CMK (cell line): ENCODE measurements at regions not wholly inside any gene's neighbourhood (a gene's known extent, or its start where the extent isn't known, plus 50 kb on each side); places are given as distances from the start of the nearest gene placed in this dataset.

Source experiments
- DNase-seq: peaks from one replicate; pipeline ENCODE4 v3.0.0-alpha.2; 2010; ENCODE audit warnings: low read depth

DNA sequence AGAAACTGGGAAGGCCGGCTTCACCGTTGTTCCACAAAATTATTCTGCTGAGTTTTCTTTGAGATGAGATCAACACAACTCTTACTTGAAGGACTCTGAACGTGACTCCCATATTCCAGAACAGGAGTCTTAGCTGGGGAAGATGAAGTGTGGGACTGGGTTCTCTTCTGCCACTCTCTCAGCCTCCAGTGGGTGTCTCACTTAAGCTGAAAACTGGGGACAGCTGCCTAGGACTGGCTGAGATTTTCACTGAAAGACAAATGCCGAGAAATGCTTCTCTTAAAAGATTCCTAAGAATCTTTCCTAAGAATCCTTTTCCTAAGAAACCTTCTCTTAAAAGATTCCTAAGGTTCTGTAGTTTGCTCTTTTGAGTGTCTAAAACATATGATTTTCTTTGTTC, 156.6 kb upstream of the LHCGR start:
- DNase-seq: no peak

GRCh38 chr2:48910961-48911360, 155.4 kb upstream of the LHCGR start:
- DNase-seq: no peak

DNA sequence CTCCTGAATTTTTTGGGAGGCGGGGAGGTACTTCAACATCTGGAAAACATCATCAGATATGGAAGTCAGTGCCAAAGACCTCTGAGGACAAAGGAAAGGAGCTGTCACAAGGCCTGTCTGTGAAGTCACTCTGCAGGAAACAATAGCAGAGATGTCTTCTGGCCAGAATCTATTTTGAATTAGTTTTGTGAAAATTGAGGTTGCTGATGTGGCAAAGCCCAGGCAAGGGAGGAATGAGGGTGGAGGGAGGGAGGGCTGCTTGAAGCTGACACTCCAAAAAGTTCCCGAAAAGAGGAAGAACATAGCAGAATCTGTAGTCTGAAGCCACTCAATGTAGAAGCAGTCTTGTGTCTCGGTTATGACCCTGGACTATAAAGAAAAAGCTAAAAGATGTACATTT, 151.1 kb upstream of the LHCGR start:
- DNase-seq: no peak

DNA sequence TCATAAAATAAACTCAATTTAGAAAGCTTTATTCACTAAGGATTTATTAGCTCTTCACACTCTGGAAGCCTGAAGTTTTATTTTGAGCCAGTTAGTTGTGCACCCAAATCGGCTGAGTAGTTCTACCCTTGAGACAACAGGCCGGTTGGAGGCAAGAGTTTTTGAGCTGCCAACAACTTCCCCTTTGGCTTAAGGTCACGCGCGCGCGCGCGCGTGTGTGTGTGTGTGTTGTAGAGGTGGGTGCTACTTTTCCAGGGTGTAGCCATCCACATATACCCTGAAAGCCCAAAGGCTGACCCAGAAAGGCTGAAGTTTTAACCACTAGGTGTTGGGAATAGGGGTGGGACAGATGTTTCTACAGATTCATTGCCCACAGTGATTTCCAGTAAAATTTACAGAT, 150.2 kb upstream of the LHCGR start:
- peak; percentile 7 for DNase-seq

DNA sequence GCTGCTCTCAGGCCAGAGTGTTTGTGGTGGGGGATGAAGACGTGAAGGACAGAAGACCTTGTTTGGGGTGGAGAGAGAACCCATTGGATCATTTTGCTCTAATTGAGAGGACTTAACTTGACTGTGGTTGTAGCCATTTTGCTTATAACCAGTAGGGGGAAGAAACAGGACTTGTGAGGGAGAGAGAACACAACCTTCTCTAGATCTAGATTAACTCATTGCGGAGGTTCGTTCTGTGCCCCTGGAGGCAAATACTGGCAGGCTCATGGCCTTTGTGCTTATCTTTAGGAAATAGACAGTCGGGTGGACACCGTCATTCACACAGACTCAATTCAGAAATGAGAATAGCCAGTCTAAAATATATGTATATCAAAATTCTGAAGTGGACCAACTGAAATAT, 147.0 kb upstream of the LHCGR start:
- peak; percentile 48 for DNase-seq

GRCh38 chr2:48901416-48901815, 145.9 kb upstream of the LHCGR start:
- DNase-seq: no peak

DNA sequence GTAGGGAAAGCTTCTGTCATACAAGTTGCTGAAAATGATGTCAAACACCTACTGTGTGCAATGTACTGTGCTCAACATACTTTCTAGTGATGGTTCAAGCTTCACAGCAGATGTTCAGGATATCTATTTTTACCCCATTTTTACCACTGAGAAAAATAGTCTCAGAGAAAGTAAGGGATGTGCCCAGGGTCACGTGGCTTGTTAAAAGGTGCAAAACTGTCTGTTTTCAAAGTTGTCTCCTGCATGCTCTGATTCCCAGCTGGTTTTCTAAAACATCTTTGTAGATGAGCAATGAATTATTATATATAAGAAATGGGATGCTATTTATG, 145.5 kb upstream of the LHCGR start:
- no peak for DNase-seq

DNA sequence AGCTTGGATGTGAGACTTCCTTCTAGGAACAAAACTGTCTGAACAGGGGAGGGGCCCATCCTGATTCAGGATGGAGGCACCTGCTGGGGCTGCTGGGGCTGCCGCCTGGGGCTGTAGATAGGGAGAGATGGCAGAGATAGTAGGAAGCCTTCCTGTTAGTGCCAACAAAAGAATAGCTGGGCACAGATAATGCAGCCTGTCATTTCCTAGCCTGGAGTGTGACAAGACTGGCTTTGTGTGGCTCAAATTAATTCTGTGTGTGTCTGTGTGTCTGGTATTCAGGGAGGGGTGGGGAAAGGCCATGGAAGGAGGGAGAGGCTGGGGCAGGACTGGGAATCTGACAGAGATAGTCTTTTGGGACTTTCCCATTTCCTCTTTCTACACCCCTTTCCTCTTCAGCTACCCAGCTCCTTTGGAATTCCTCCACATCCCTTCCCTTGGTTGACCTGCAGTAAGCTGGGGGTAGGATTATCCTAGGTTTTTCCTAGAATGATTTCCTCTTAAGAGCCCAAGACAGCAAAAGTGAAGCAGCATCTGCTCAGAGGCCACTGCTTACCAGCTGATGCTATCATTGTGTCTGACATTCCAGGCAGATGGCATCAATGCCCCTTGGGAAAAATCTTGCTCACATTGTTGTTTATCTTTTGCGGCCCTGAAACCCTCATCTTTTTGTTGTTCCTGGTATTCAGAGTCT, 144.9 kb upstream of the LHCGR start:
- peak; percentile 88 for DNase-seq

- no peak for DNase-seq
Observed at GRCh38 chr2:48896870-48897269, 141.3 kb upstream of the LHCGR start.

GRCh38 chr2:48890454-48891131, 135.1 kb upstream of the LHCGR start:
- DNase-seq: no peak

DNA sequence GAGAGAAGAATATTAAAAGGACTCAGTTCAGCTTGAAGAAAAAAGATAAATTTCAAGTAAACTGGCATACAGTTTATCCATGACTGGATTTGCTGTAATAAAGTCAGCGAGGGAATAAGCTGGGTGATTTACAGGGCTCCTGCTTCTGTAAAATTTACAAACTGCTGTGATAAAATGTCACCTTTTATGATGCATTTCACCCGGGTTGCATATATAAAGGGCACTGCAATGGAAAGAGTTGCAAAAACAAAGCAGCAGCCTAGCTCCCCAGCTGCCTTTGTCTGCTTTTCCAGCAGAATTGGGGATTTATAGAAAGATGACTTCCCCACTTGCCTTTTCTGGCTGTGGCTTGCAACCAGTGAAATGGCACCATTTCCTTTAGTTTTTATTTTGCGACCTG, 132.5 kb upstream of the LHCGR start:
- no peak for DNase-seq

- no peak for DNase-seq
Observed at GRCh38 chr2:48886919-48887318, 131.4 kb upstream of the LHCGR start.

DNA sequence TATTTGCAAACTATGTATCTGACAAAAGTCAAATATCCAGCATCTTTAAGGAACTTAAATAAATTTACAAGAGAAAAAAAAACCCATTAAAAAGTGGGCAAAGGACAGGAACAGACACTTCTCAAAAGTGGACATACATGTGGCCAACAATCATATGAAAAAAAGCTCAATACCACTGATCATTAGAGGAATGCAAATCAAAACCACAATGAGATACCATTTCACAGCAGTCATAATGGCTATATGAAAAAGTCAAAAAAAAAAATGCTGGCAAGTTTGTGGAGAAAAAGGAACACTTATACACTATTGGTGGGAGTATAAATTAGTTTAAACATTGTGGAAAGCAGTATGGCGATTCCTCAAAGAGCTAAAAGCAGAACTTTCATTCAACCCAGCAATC, 130.3 kb upstream of the LHCGR start:
- no peak for DNase-seq

- no peak for DNase-seq
Observed at GRCh38 chr2:48883661-48884060, 128.1 kb upstream of the LHCGR start.

DNA sequence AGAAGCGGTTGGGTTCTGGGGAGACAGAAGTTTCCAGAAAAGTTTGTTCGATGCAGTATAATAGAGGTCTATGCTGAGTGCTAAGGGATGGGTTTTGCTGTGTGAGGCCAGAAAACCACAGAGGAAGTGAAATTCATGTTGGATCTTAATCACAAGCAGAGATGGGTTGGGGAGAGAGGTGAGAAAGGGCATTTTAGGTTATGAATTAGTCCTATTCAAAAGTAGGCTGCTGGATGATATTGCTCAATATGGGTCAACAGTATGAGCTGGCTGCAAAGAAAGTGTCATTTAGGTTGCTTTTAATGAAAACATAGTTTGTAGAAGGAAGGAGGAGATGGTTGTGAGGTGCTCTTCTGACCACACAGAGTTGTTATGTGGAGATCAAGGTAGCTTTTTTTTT, 118.8 kb upstream of the LHCGR start:
- no peak for DNase-seq

- DNase-seq: no peak
Observed at GRCh38 chr2:48873666-48874065, 118.1 kb upstream of the LHCGR start.

- DNase-seq: no peak
Observed at GRCh38 chr2:48870942-48871341, 115.4 kb upstream of the LHCGR start.

DNA sequence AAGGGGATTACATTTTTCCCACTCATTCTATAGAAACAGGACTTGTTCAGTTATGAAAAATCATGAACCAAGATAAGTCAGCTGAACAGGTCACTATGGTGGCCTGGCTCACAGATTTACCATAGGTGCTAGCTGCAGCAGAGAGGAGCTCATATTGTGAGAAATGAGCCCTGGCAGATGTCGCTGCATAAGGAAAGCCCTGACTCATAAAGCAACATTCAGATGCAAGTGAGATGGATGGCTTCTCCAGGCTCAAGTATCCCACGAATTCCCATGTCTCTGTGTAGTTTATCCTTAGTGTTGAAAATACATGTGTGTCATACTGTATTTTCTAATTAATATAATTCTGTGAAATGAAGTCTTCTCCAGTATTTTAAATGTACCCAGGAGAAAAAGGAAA, 115.0 kb upstream of the LHCGR start:
- no peak for DNase-seq

GRCh38 chr2:48865704-48866103, 110.2 kb upstream of the LHCGR start:
- no peak for DNase-seq

DNA sequence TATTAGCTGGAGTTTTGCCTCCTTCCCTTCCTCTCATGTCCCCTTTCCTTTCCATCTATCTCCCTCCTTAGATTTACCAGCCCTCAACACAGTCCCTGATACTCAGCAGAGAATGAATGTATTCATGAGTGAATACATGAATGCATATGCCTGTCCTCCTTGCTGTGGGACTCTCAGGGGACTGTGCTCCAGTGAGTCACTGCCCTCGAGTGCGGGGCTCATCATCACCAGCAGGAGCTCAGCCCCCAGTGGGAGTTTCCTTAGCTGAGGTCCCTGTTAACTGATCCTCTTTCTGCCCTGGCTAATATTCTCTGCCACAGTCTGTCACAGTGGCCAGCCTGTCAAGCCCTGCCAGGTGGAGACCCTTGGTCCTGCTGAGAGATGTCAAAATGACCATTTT, 104.9 kb upstream of the LHCGR start:
- DNase-seq: no peak

GRCh38 chr2:48856657-48857056, 101.1 kb upstream of the LHCGR start:
- DNase-seq: no peak

DNA sequence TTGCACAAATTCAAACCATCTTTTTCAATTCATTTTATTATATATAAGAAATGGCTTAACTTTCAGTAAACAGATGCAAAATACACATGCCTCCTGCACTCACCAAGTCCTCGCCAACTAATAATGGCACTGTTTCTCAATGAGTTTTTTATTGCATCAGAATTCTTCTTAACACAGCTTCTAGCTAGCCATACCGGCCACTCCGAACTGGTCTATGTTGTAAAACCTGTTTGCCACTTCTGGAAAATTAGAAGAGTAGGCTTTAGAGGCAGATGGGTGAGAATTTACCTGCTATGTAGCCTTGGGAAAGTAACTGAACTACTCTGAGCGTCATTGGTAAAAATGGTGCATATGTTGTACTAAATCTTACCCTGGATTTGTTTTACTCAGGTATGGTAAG, 100.6 kb upstream of the LHCGR start:
- DNase-seq: no peak

DNA sequence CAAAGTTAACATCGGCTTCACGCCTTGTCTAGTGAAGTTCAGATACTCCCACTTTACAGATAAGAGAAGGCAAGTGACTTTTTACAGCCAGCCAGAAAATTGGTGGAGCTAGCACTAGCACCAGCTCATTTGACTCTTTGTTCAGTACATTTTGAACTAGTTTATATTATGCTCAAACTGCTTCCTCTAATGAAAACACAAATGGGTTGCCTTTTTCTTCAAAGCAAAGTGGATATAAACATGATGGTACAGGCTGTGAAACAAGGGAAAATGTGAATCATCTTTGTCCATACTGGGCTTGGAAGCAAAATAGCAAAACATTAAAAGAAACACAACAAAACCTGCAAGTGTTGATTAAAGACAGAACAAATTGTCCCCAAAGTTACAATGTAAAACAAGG, 99.6 kb upstream of the LHCGR start:
- no peak for DNase-seq

GRCh38 chr2:48854681-48855080, 99.2 kb upstream of the LHCGR start:
- DNase-seq: no peak
